Mucosa of descending colon (tissue), 3 donors: ENCODE measurements at regions not wholly inside any gene's neighbourhood (a gene's known extent, or its start where the extent isn't known, plus 50 kb on each side); places are given as distances from the start of the nearest gene placed in this dataset.

ENCODE experiments used
- ATAC-seq: fragments of 200-7000 bp; cut with Tn5 transposase; one replicate; pipeline ENCODE4 v1.9.1; 2020; ENCODE audit warnings: mild to moderate bottlenecking, moderate library complexity
- DNase-seq, 3 donors: peaks; one replicate each; pipeline ENCODE4 v3.0.0-alpha.2; 2020
- H3K36me3 ChIP-seq: fragments of 200-600 bp; one replicate; pipeline ENCODE4 v1.8.0; 2021; ENCODE audit warnings: low read depth, mild to moderate bottlenecking
- H3K4me1 ChIP-seq: fragments of 200-600 bp; one replicate; pipeline ENCODE4 v1.8.0; 2021; ENCODE audit warnings: low read depth, mild to moderate bottlenecking
- H3K4me3 ChIP-seq: fragments of 200-600 bp; one replicate; pipeline ENCODE4 v1.8.0; 2021; ENCODE audit warnings: mild to moderate bottlenecking
- H3K9me3 ChIP-seq: fragments of 200-600 bp; one replicate; pipeline ENCODE4 v1.8.0; 2021; ENCODE audit warnings: mild to moderate bottlenecking
- intact Hi-C, 2 donors: fragments of 100-400 bp; cut with DNase I in 1 of 2; cut with micrococcal nuclease in 1 of 2; formaldehyde crosslinking; loops; one replicate each; pipeline versions ENCODE4 v1.11.0 to v1.11.1; 2022; cut with DNase I, micrococcal nuclease
- TF ChIP-seq, protein P1 (sequence below): fragments of 200-600 bp; IDR thresholded peaks from one replicate; pipeline ENCODE4 v1.8.0; 2022; ENCODE audit warnings: antibody characterized with exemption, mild to moderate bottlenecking
- donor health status: DM: no; HTN: no; CAD: no; lungs with moderate emphysema.
- donor health status: DM: no; HTN: no; CAD: no.
- donor health status: DM: no; HTN: yes; CAD: no.

- TF ChIP-seq, protein P1, sequence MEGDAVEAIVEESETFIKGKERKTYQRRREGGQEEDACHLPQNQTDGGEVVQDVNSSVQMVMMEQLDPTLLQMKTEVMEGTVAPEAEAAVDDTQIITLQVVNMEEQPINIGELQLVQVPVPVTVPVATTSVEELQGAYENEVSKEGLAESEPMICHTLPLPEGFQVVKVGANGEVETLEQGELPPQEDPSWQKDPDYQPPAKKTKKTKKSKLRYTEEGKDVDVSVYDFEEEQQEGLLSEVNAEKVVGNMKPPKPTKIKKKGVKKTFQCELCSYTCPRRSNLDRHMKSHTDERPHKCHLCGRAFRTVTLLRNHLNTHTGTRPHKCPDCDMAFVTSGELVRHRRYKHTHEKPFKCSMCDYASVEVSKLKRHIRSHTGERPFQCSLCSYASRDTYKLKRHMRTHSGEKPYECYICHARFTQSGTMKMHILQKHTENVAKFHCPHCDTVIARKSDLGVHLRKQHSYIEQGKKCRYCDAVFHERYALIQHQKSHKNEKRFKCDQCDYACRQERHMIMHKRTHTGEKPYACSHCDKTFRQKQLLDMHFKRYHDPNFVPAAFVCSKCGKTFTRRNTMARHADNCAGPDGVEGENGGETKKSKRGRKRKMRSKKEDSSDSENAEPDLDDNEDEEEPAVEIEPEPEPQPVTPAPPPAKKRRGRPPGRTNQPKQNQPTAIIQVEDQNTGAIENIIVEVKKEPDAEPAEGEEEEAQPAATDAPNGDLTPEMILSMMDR, result no peak
- ATAC-seq (no peak), DNase-seq (no peak)
- Histone ChIP-seq H3K4me3 (no peak overlapping the region), H3K4me1 (no peaks in the 10 kb centered on the region), H3K36me3 (no peaks in the 10 kb centered on the region), H3K9me3 (no peaks in the 10 kb centered on the region)
- intact Hi-C loops, result no loop called here
Observed at GRCh38 chr22:22128440-22128839, 116.1 kb upstream of the VPREB1 start.

DNA sequence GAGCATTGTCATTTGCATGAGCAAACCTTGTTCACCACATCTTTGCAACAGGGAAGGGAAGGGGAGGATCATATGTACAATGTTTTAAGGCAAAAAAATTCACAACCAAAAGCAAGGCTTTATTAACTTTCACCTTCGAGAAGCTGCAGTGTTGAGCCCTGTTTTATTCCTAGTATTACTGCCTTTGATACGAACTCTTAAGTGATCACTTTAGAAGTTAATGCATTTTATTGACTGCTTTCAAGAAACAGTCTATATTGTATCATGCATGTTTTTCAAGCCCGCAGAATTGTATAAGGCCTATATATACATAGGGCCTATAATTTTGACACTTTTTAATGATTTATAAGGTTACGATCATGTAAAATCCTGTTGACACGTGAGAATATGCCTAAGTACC is 117.5 kb upstream of the VPREB1 start:
- no peak for DNase-seq
- intact Hi-C loops, result no loop called here

GRCh38 chr22:22125579-22126468 is 118.8 kb upstream of the VPREB1 start:
- no peaks in the 10 kb centered on the region for H3K9me3 ChIP-seq
- H3K4me3 ChIP-seq, result no peak overlapping the region
- DNase-seq (no peak), ATAC-seq (no peak)
- intact Hi-C loops, result no loop called here
- no peaks in the 10 kb centered on the region for H3K4me1 ChIP-seq
- TF ChIP-seq, protein P1, result no peak
- H3K36me3 ChIP-seq, result no peaks in the 10 kb centered on the region

More for the DNA sequence above, 117.5 kb upstream of the VPREB1 start:
- Histone ChIP-seq H3K36me3 (no peaks in the 10 kb centered on the region), H3K4me1 (no peaks in the 10 kb centered on the region), H3K9me3 (no peaks in the 10 kb centered on the region), H3K4me3 (no peak overlapping the region)
- ATAC-seq, result no peak
- TF ChIP-seq, protein P1, result no peak

DNA sequence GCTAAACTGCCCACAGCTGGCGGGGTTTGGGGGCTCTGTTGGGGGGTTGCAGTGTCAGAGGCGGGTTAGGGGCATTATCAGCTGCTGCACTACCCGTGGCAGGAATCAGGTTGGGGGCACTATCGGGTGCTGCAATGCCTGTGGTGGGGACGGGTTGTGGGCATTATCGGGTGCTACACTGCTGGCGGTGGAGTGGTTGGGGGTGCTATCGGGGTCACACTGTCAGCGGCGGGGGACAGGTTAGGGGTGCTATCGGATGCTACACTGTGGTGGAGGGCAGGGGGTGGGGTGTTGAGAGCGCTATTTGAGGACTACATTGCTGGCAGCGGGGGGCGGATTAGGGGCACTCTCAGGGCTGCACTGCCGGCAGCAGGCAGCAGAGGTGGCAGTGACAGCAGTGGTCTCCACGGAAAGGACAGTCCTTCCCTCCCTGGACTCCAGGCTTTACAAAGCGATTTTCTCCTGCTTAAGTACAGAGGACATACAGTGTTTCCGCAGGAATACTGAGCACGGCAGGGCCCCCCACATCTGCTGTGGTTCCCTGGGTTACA is 119.5 kb upstream of the VPREB1 start:
- ATAC-seq (no peak), DNase-seq (no peak)
- no peak overlapping the region for H3K4me3 ChIP-seq
- intact Hi-C loops, result no loop called here
- H3K9me3 ChIP-seq, result no peaks in the 10 kb centered on the region
- H3K36me3 ChIP-seq, result no peaks in the 10 kb centered on the region
- TF ChIP-seq, protein P1, result no peak
- no peaks in the 10 kb centered on the region for H3K4me1 ChIP-seq

- no peak for DNase-seq
- no peak for ATAC-seq
- H3K4me1 ChIP-seq, result no peaks in the 10 kb centered on the region
- no peaks in the 10 kb centered on the region for H3K36me3 ChIP-seq
- no peak overlapping the region for H3K4me3 ChIP-seq
- intact Hi-C loops, result no loop called here
- TF ChIP-seq, protein P1, result no peak
- no peaks in the 10 kb centered on the region for H3K9me3 ChIP-seq
Observed at GRCh38 chr22:22124374-22124773, 120.2 kb upstream of the VPREB1 start.
